Upper lobe of right lung (tissue), 1 donor: ENCODE measurements at regions not wholly inside any gene's neighbourhood (a gene's known extent, or its start where the extent isn't known, plus 50 kb on each side); places are given as distances from the start of the nearest gene placed in this dataset.

Experiments
- ATAC-seq: fragments of 200-7000 bp; cut with Tn5 transposase; one replicate; pipeline ENCODE4 v1.9.1; 2020; ENCODE audit warnings: mild to moderate bottlenecking, moderate library complexity
- DNase-seq: peaks from one replicate; pipeline ENCODE4 v3.0.0-alpha.2; 2020
- H3K27ac ChIP-seq: fragments of 200-600 bp; one replicate; pipeline ENCODE4 v1.8.0; 2022
- H3K27me3 ChIP-seq: fragments of 200-600 bp; one replicate; pipeline ENCODE4 v1.8.0; 2022; ENCODE audit warnings: mild to moderate bottlenecking
- H3K36me3 ChIP-seq: fragments of 200-600 bp; one replicate; pipeline ENCODE4 v1.8.0; 2022
- H3K4me1 ChIP-seq: fragments of 200-600 bp; one replicate; pipeline ENCODE4 v1.8.0; 2022
- H3K4me3 ChIP-seq: fragments of 200-600 bp; one replicate; pipeline ENCODE4 v1.8.0; 2022; ENCODE audit warnings: mild to moderate bottlenecking
- H3K9me3 ChIP-seq: fragments of 200-600 bp; one replicate; pipeline ENCODE4 v1.8.0; 2022
- intact Hi-C: fragments of 100-400 bp; cut with DNase I; formaldehyde crosslinking; loops from one replicate; pipeline ENCODE4 v1.11.0; 2022
- TF ChIP-seq, protein P1 (sequence below): fragments of 200-600 bp; IDR thresholded peaks from one replicate; pipeline ENCODE4 v1.8.0; 2022; ENCODE audit warnings: antibody characterized with exemption
- donor health status: DM: no; HTN: yes; CAD: no; lungs with severe emphysema.

DNA sequence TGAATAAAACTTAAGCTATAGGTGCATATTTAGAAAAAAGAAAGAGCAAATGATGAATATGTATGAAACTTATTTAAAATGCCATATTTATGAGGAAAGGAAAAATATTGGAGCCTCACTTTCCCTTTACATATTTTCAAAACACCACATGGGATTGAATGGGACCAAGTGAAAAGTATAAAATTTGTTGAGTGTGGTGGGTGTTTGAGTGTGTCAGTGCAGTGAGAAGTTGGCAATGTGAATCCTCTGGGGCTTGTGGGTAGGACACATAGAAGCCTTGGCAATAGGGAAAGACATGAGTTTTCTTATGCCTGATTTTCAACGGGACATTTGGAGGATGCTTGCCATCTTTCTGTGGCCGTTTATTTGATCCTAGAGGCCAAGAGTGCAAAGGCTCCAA lies 502.2 kb upstream of the CELF4 start:
- Histone ChIP-seq H3K27me3 (no peaks in the 10 kb centered on the region), H3K36me3 (no peaks in the 10 kb centered on the region), H3K27ac (no peak overlapping the region), H3K4me1 (no peaks in the 10 kb centered on the region), H3K9me3 (no peaks in the 10 kb centered on the region), H3K4me3 (no peak overlapping the region)
- ATAC-seq: no peak
- no peak for DNase-seq
- intact Hi-C loops: no loop called here
- TF ChIP-seq, protein P1, sequence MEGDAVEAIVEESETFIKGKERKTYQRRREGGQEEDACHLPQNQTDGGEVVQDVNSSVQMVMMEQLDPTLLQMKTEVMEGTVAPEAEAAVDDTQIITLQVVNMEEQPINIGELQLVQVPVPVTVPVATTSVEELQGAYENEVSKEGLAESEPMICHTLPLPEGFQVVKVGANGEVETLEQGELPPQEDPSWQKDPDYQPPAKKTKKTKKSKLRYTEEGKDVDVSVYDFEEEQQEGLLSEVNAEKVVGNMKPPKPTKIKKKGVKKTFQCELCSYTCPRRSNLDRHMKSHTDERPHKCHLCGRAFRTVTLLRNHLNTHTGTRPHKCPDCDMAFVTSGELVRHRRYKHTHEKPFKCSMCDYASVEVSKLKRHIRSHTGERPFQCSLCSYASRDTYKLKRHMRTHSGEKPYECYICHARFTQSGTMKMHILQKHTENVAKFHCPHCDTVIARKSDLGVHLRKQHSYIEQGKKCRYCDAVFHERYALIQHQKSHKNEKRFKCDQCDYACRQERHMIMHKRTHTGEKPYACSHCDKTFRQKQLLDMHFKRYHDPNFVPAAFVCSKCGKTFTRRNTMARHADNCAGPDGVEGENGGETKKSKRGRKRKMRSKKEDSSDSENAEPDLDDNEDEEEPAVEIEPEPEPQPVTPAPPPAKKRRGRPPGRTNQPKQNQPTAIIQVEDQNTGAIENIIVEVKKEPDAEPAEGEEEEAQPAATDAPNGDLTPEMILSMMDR: no peak

DNA sequence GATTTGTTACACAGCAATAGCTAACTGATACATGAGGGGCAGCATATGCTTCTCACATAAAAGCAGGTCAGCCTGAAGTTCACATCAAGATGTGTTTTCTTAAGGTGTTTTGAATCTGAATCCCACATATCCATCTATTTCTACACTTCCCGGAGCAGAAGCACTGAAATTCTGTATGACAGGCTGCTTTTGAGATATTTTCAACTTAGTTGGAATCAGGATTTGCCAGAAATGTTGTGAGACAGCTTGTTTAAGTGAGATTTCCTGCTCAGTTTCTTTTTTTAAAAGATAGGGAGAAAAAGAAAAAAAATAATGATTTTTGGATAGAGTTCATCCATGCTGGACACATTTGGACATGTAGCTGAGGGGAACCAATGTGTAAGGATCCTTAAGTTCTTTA lies 501.5 kb upstream of the CELF4 start:
- Histone ChIP-seq H3K9me3 (no peaks in the 10 kb centered on the region), H3K4me3 (no peak overlapping the region), H3K36me3 (no peaks in the 10 kb centered on the region), H3K27me3 (no peaks in the 10 kb centered on the region), H3K4me1 (no peaks in the 10 kb centered on the region), H3K27ac (no peak overlapping the region)
- TF ChIP-seq, protein P1: no peak
- ATAC-seq (no peak), DNase-seq (no peak)
- intact Hi-C loops: no loop called here

DNA sequence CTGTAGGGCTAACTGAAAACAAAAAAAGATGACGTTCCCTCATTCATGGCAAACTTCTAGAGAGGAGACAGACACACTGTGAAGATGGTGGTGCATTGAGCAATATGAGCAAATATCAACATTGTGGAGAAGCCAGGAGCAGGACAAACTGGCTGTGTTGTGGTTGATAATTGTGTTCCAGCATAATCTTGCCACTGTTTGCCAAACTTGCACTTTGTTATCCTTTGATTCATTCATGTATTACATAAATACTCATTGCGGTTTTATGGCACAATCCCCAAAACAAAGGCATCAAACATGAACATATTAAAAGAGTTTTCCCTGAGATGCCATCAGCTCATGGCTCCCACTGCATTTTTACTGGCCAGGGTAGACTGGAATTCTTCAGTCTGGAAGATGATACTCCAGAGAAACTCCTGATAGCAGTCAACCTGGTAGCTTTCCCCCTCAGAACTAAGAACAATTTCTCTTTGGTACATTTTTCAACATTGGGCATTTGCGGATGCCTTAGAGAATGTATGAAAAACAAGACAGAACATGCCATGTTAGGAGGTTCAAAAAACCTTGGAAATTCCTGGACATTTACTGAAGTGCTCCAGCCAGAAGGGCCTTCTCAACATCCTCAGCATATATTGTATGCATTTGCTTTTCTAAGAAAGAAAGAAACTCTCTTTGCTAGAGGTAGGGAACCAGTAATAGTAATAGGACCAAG lies 487.4 kb upstream of the CELF4 start:
- TF ChIP-seq, protein P1: no peak
- no peak overlapping the region for H3K4me3 ChIP-seq
- H3K27ac ChIP-seq: no peak overlapping the region
- H3K36me3 ChIP-seq: no peaks in the 10 kb centered on the region
- H3K9me3 ChIP-seq: no peaks in the 10 kb centered on the region
- no peaks in the 10 kb centered on the region for H3K4me1 ChIP-seq
- intact Hi-C loops: no loop called here
- H3K27me3 ChIP-seq: no peaks in the 10 kb centered on the region
- no peak for ATAC-seq
- no peak for DNase-seq

DNA sequence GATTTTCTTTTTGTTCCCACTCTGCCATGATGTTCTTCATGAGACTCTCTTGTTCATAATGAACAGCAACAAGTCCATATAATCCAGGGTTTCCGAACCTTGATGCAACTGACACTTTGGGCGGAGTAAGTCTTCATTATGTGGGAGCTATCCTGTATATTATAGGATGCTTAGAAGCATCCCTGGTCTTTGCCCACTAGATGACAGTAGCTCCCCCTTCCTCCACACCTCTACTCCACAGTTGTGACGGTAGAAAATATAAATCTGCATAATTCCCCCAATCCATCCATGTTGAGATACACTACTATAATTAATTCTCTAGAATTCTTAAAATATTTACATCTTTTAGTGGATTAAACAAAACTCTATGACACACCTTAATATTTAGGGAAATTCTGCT lies 482.2 kb upstream of the CELF4 start:
- TF ChIP-seq, protein P1: no peak
- Histone ChIP-seq H3K9me3 (no peaks in the 10 kb centered on the region), H3K36me3 (no peaks in the 10 kb centered on the region), H3K27ac (no peak overlapping the region), H3K4me1 (no peaks in the 10 kb centered on the region), H3K27me3 (no peaks in the 10 kb centered on the region), H3K4me3 (no peak overlapping the region)
- ATAC-seq (no peak), DNase-seq (no peak)
- intact Hi-C loops: no loop called here

DNA sequence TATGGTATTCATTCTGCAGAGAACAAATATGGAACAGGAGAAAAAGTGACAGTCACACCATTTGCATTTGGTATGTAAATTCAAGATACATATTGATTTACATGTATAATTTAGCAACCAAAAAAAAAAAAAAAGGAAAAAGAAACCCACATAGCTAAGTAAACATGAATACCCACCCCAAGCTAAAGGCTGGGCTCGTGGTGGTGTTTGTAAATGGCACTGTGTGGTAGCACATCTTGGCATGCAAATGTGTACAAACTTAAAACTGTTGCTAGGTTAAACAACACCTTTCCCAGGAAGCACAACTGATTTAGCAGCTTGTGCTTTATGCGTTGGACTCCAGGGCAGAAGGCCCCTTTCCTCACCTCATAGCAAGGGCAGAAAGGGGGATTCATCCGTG lies 481.1 kb upstream of the CELF4 start:
- H3K36me3 ChIP-seq: no peaks in the 10 kb centered on the region
- ATAC-seq: no peak

More for the DNA sequence above, 481.1 kb upstream of the CELF4 start:
- H3K27me3 ChIP-seq: no peaks in the 10 kb centered on the region
- no peak overlapping the region for H3K27ac ChIP-seq
- DNase-seq: no peak
- no peak overlapping the region for H3K4me3 ChIP-seq
- intact Hi-C loops: no loop called here
- no peaks in the 10 kb centered on the region for H3K9me3 ChIP-seq
- TF ChIP-seq, protein P1: no peak
- H3K4me1 ChIP-seq: no peaks in the 10 kb centered on the region
